ENCODE measurements at regions not wholly inside any gene's neighbourhood (a gene's known extent, or its start where the extent isn't known, plus 50 kb on each side); places are given as distances from the start of the nearest gene placed in this dataset.
"Not testable (repeated sequence)": the region's sequence is repeated elsewhere in the genome, so short reads cannot be mapped to it uniquely, and the experiment has no call there.

- peaks cover 19 to 37% (median 31%) of the 10 kb centered on the region in 4 experiments for H3K4me1 ChIP-seq (ENCODE audit: control extremely low read depth in 1 of 4, control insufficient read depth in 4 of 4, insufficient read depth in 4 of 4, low read length in 3 of 4)
- WGBS (ENCODE audit: insufficient coverage), result 88% methylated on average over 14 of the region's 35 CpGs
- H3K27ac ChIP-seq (ENCODE audit: insufficient read depth in 1 of 2, low read depth in 1 of 2, low read length in 2 of 2, poor library complexity in 1 of 2, severe bottlenecking in 2 of 2); POLR2A ChIA-PET; H3K27me3 ChIP-seq (replicated peaks in 2 of 5; ENCODE audit: control insufficient read depth in 4 of 5, insufficient read depth in 5 of 5, low read length in 4 of 5); DNase-seq; H3K4me3 ChIP-seq (ENCODE audit: control insufficient read depth in 1 of 7, extremely low read depth in 1 of 7, insufficient read depth in 4 of 7, low read depth in 2 of 7, low read length in 6 of 7); H3K9me3 ChIP-seq (ENCODE audit: control extremely low read depth in 1 of 5, control insufficient read depth in 4 of 5, insufficient read depth in 2 of 5, low read depth in 1 of 5, low read length in 4 of 5); H3K36me3 ChIP-seq (ENCODE audit: control insufficient read depth in 4 of 4, insufficient read depth in 4 of 4, low read length in 3 of 4); CTCF ChIA-PET: not testable (repeated sequence)
These were observed 84.7 kb downstream of the OR2B2 start for GRCh38 chr6:27827477-27827876.

GRCh38 chr6:27826612-27826985, 85.6 kb downstream of the OR2B2 start:
- POLR2A ChIA-PET; H3K27me3 ChIP-seq (replicated peaks in 2 of 5; ENCODE audit: control insufficient read depth in 4 of 5, insufficient read depth in 5 of 5, low read length in 4 of 5); H3K36me3 ChIP-seq (ENCODE audit: control insufficient read depth in 4 of 4, insufficient read depth in 4 of 4, low read length in 3 of 4); CTCF ChIA-PET; H3K9me3 ChIP-seq (ENCODE audit: control extremely low read depth in 1 of 5, control insufficient read depth in 4 of 5, insufficient read depth in 2 of 5, low read depth in 1 of 5, low read length in 4 of 5); DNase-seq; H3K27ac ChIP-seq (ENCODE audit: insufficient read depth in 1 of 2, low read depth in 1 of 2, low read length in 2 of 2, poor library complexity in 1 of 2, severe bottlenecking in 2 of 2); H3K4me3 ChIP-seq (ENCODE audit: control insufficient read depth in 1 of 7, extremely low read depth in 1 of 7, insufficient read depth in 4 of 7, low read depth in 2 of 7, low read length in 6 of 7): not testable (repeated sequence)
- peaks cover 19 to 34% (median 26%) of the 10 kb centered on the region in 4 experiments for H3K4me1 ChIP-seq (ENCODE audit: control extremely low read depth in 1 of 4, control insufficient read depth in 4 of 4, insufficient read depth in 4 of 4, low read length in 3 of 4)
- WGBS (ENCODE audit: insufficient coverage), result 85% methylated on average over 4 of the region's 30 CpGs

GRCh38 chr6:27825848-27826611, 86.2 kb downstream of the OR2B2 start:
- not testable (repeated sequence) for DNase-seq; H3K36me3 ChIP-seq (ENCODE audit: control insufficient read depth in 4 of 4, insufficient read depth in 4 of 4, low read length in 3 of 4); H3K27me3 ChIP-seq (replicated peaks in 2 of 5; ENCODE audit: control insufficient read depth in 4 of 5, insufficient read depth in 5 of 5, low read length in 4 of 5); H3K9me3 ChIP-seq (ENCODE audit: control extremely low read depth in 1 of 5, control insufficient read depth in 4 of 5, insufficient read depth in 2 of 5, low read depth in 1 of 5, low read length in 4 of 5); H3K4me3 ChIP-seq (ENCODE audit: control insufficient read depth in 1 of 7, extremely low read depth in 1 of 7, insufficient read depth in 4 of 7, low read depth in 2 of 7, low read length in 6 of 7); H3K27ac ChIP-seq (ENCODE audit: insufficient read depth in 1 of 2, low read depth in 1 of 2, low read length in 2 of 2, poor library complexity in 1 of 2, severe bottlenecking in 2 of 2)
- WGBS (ENCODE audit: insufficient coverage), result 100% methylated on average over 1 of the region's 15 CpGs
- CTCF ChIA-PET, result interaction anchor here (1.5 to 2.2 kb wide), 2 partner anchors 11 to 46 kb away, joined by 5 to 18 read pairs; a partner anchor contains a TSS
- peaks cover 18 to 34% (median 25%) of the 10 kb centered on the region in 4 experiments for H3K4me1 ChIP-seq (ENCODE audit: control extremely low read depth in 1 of 4, control insufficient read depth in 4 of 4, insufficient read depth in 4 of 4, low read length in 3 of 4)
- POLR2A ChIA-PET, result interaction anchor here (1.4 to 5.2 kb wide), 2 partner anchors 19 to 68 kb away, joined by 3 to 58 read pairs; a partner anchor contains a TSS

DNA sequence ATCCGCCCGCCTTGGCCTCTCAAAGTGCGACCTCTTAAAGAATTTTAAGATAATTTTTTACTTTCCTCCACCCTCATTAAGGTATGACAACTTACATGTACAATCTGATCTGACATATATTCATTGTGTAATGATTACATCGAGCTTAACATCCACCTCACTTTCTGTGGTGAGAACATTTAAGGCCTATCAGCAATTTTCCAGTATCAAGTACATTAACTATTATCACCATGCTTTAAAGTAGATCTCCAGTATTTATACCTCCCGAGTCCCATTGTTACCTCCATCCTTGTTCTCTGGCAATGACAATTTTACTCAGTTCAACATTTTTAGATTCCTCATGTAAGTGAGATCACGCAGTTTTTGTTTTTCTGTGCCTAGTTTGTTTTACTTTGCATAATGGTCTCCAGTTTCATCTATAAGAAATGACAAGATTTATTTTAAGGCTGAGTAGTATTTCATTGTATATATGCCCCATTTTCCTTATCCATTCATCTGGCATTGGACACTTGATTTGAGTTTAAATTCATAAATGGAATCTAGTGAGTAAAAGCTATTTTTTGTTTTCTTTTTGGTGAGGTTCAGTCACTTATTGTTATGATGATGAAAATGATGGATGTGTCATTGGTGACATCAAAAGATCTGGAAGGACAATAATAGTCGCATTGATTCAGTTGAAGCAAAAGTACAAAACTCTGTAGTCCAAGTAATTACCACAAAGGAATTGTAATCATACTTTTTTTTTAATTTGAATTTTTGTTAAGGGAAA, 87.0 kb downstream of the OR2B2 start:
- H3K27ac ChIP-seq (ENCODE audit: insufficient read depth in 1 of 2, low read depth in 1 of 2, low read length in 2 of 2, poor library complexity in 1 of 2, severe bottlenecking in 2 of 2), result peak overlapping the region; percentile 37 to 87
- H3K27me3 ChIP-seq (replicated peaks in 2 of 5; ENCODE audit: control insufficient read depth in 4 of 5, insufficient read depth in 5 of 5, low read length in 4 of 5), result no peaks in the 10 kb centered on the region
- ChIA-PET POLR2A (interaction anchor here (0.6 to 5.2 kb wide), 12 partner anchors 8 to 1608 kb away, joined by 3 to 58 read pairs (median 4); a partner anchor contains a TSS), CTCF (interaction anchor here (1.4 to 2.2 kb wide), 3 partner anchors 12 to 47 kb away, joined by 3 to 18 read pairs (median 5); a partner anchor contains a TSS)
- no peaks in the 10 kb centered on the region for H3K36me3 ChIP-seq (ENCODE audit: control insufficient read depth in 4 of 4, insufficient read depth in 4 of 4, low read length in 3 of 4)
- DNase-seq, result no peak
- H3K4me1 ChIP-seq (ENCODE audit: control extremely low read depth in 1 of 4, control insufficient read depth in 4 of 4, insufficient read depth in 4 of 4, low read length in 3 of 4), result peaks cover 10 to 28% (median 23%) of the 10 kb centered on the region in 4 experiments
- WGBS (ENCODE audit: insufficient coverage), result 60% methylated on average over 1 of the region's 7 CpGs
- peak overlapping the region; percentile 47 to 95 (median 78) for H3K4me3 ChIP-seq (ENCODE audit: control insufficient read depth in 1 of 7, extremely low read depth in 1 of 7, insufficient read depth in 4 of 7, low read depth in 2 of 7, low read length in 6 of 7)
- no peaks in the 10 kb centered on the region for H3K9me3 ChIP-seq (ENCODE audit: control extremely low read depth in 1 of 5, control insufficient read depth in 4 of 5, insufficient read depth in 2 of 5, low read depth in 1 of 5, low read length in 4 of 5)

GRCh38 chr6:27824211-27825024, 87.8 kb downstream of the OR2B2 start:
- POLR2A ChIA-PET, result interaction anchor here (0.6 to 5.2 kb wide), 13 partner anchors 9 to 1607 kb away, joined by 3 to 58 read pairs (median 4); a partner anchor contains a TSS
- Histone ChIP-seq H3K27ac (ENCODE audit: insufficient read depth in 1 of 2, low read depth in 1 of 2, low read length in 2 of 2, poor library complexity in 1 of 2, severe bottlenecking in 2 of 2) (peak overlapping the region; percentile 37 to 87), H3K4me3 (ENCODE audit: control insufficient read depth in 1 of 7, extremely low read depth in 1 of 7, insufficient read depth in 4 of 7, low read depth in 2 of 7, low read length in 6 of 7) (peak overlapping the region; percentile 47 to 95 (median 78)), H3K4me1 (ENCODE audit: control extremely low read depth in 1 of 4, control insufficient read depth in 4 of 4, insufficient read depth in 4 of 4, low read length in 3 of 4) (peaks cover 5 to 24% (median 16%) of the 10 kb centered on the region in 4 experiments)
- not testable (repeated sequence) for H3K27me3 ChIP-seq (replicated peaks in 2 of 5; ENCODE audit: control insufficient read depth in 4 of 5, insufficient read depth in 5 of 5, low read length in 4 of 5); H3K9me3 ChIP-seq (ENCODE audit: control extremely low read depth in 1 of 5, control insufficient read depth in 4 of 5, insufficient read depth in 2 of 5, low read depth in 1 of 5, low read length in 4 of 5); H3K36me3 ChIP-seq (ENCODE audit: control insufficient read depth in 4 of 4, insufficient read depth in 4 of 4, low read length in 3 of 4)
- peak in 2 of 3 donors; percentile 75 to 81 for DNase-seq
- CTCF ChIA-PET, result interaction anchor here (0.7 to 2.2 kb wide), 4 partner anchors 12 to 71 kb away, joined by 3 to 18 read pairs (median 4); a partner anchor contains a TSS
- 0% methylated on average over 21 of the region's 53 CpGs for WGBS (ENCODE audit: insufficient coverage)

GRCh38 chr6:27823714-27824210, 88.4 kb downstream of the OR2B2 start:
- Histone ChIP-seq H3K4me1 (ENCODE audit: control extremely low read depth in 1 of 4, control insufficient read depth in 4 of 4, insufficient read depth in 4 of 4, low read length in 3 of 4) (peaks cover 5 to 17% (median 14%) of the 10 kb centered on the region in 4 experiments), H3K27ac (ENCODE audit: insufficient read depth in 1 of 2, low read depth in 1 of 2, low read length in 2 of 2, poor library complexity in 1 of 2, severe bottlenecking in 2 of 2) (peak overlapping the region in 1 of 2 experiments; percentile 87), H3K4me3 (ENCODE audit: control insufficient read depth in 1 of 7, extremely low read depth in 1 of 7, insufficient read depth in 4 of 7, low read depth in 2 of 7, low read length in 6 of 7) (peak overlapping the region in 6 of 7 experiments; percentile 56 to 72 (median 62))
- ChIA-PET CTCF (interaction anchor here (0.7 to 6.8 kb wide), 4 partner anchors 11 to 73 kb away, joined by 3 to 121 read pairs (median 10); a partner anchor contains a TSS), POLR2A (interaction anchor here (1.2 to 5.2 kb wide), 8 partner anchors 10 to 70 kb away, joined by 4 to 58 read pairs (median 7); a partner anchor contains a TSS)
- H3K36me3 ChIP-seq (ENCODE audit: control insufficient read depth in 4 of 4, insufficient read depth in 4 of 4, low read length in 3 of 4); H3K27me3 ChIP-seq (replicated peaks in 2 of 5; ENCODE audit: control insufficient read depth in 4 of 5, insufficient read depth in 5 of 5, low read length in 4 of 5); H3K9me3 ChIP-seq (ENCODE audit: control extremely low read depth in 1 of 5, control insufficient read depth in 4 of 5, insufficient read depth in 2 of 5, low read depth in 1 of 5, low read length in 4 of 5): not testable (repeated sequence)
- DNase-seq, result peak in 2 of 3 donors; percentile 72 to 76
- 4% methylated on average over 11 of the region's 31 CpGs for WGBS (ENCODE audit: insufficient coverage)

Measured in common myeloid progenitor, CD34-positive (primary cell).